IMR-90 (cell line): ENCODE measurements at regions not wholly inside any gene's neighbourhood (a gene's known extent, or its start where the extent isn't known, plus 50 kb on each side); places are given as distances from the start of the nearest gene placed in this dataset.

ENCODE experiments used
- ATAC-seq: fragments of 200-7000 bp; cut with Tn5 transposase; 2 replicates; pipeline ENCODE4 v1.9.1; 2020; ENCODE audit warnings: low read depth, mild to moderate bottlenecking, moderate library complexity
- BruUV-seq: library from RNA; stranded (reverse); fragments of 400-500 nt; replicated peaks from 2 replicates; lab custom pipeline; 2021; lab: Mats Ljungman, UMichigan
- CTCF ChIA-PET: fragments of 300-600 bp; formaldehyde crosslinking; extraction: SDS; loops from one replicate; lab custom pipeline; 2021; ENCODE audit warnings: antibody characterized with exemption; lab: Yijun Ruan, JAX
- POLR2A ChIA-PET: fragments of 300-600 bp; sonication (Branson Sonifier 250); formaldehyde crosslinking; loops from one replicate; lab custom pipeline; 2022; ENCODE audit warnings: antibody characterized with exemption; ENCODE audit not compliant: unreplicated experiment; lab: Charles Lee
- DNase-seq: peaks from one replicate; pipeline ENCODE4 v3.0.0; 2013
- H2AFZ ChIP-seq: replicated peaks from 2 replicates; pipeline ENCODE3; 2013; ENCODE audit warnings: low read length, mild to moderate bottlenecking; ENCODE audit not compliant: poor library complexity
- H2AK5ac ChIP-seq: 2 replicates; pipeline ENCODE4 v1.6.1; 2013; ENCODE audit warnings: low read depth, low read length, inconsistent platforms
- H2AK9ac ChIP-seq: replicated peaks from 2 replicates; pipeline ENCODE3; 2013; ENCODE audit warnings: mild to moderate bottlenecking, low read depth, low read length, moderate library complexity; ENCODE audit not compliant: poor library complexity
- H2BK120ac ChIP-seq: 2 replicates; pipeline ENCODE4 v1.6.1; 2013; ENCODE audit warnings: low read depth, low read length, inconsistent platforms
- H2BK15ac ChIP-seq: 3 replicates; pipeline ENCODE4 v1.6.1; 2013; ENCODE audit warnings: low read depth, low read length, inconsistent platforms
- H2BK20ac ChIP-seq: 2 replicates; pipeline ENCODE4 v1.6.1; 2013; ENCODE audit warnings: low read depth, mild to moderate bottlenecking, inconsistent platforms, low read length, moderate library complexity
- H2BK5ac ChIP-seq: 2 replicates; pipeline ENCODE4 v1.6.1; 2013; ENCODE audit warnings: mild to moderate bottlenecking, low read depth, low read length, inconsistent platforms; ENCODE audit not compliant: poor library complexity, severe bottlenecking
- H3K14ac ChIP-seq: replicated peaks from 2 replicates; pipeline ENCODE4 v1.6.1; 2013; ENCODE audit warnings: low read depth, low read length, inconsistent platforms
- H3K18ac ChIP-seq: 2 replicates; pipeline ENCODE4 v1.6.1; 2013; ENCODE audit warnings: low read depth, low read length, control low read depth
- H3K23ac ChIP-seq: 2 replicates; pipeline ENCODE4 v1.6.1; 2013; ENCODE audit warnings: low read depth, low read length, inconsistent platforms
- H3K27ac ChIP-seq: 2 replicates; pipeline ENCODE4 v1.5.1; 2013; ENCODE audit warnings: mild to moderate bottlenecking, control low read depth, low read length; ENCODE audit not compliant: insufficient read depth
- H3K27me3 ChIP-seq: 2 replicates; pipeline ENCODE4 v1.6.1; 2013; ENCODE audit warnings: low read length; ENCODE audit not compliant: control insufficient read depth, insufficient read depth
- H3K36me3 ChIP-seq: 2 replicates; pipeline ENCODE4 v1.6.1; 2013; ENCODE audit warnings: low read length, mixed read lengths; ENCODE audit not compliant: control insufficient read depth, insufficient read depth
- H3K4ac ChIP-seq: 2 replicates; pipeline ENCODE4 v1.6.1; 2013; ENCODE audit warnings: low read depth, low read length, inconsistent platforms
- H3K4me1 ChIP-seq: 2 replicates; pipeline ENCODE4 v1.6.1; 2013; ENCODE audit warnings: low read length, mixed read lengths; ENCODE audit not compliant: control insufficient read depth, insufficient read depth
- H3K4me2 ChIP-seq: 2 replicates; pipeline ENCODE4 v1.6.1; 2013; ENCODE audit warnings: low read depth, mild to moderate bottlenecking, control low read depth, low read length, moderate library complexity
- H3K4me3 ChIP-seq: 2 replicates; pipeline ENCODE4 v1.5.1; 2013; ENCODE audit warnings: low read depth, mild to moderate bottlenecking, control low read depth, low read length, moderate library complexity; ENCODE audit not compliant: insufficient read depth
- H3K56ac ChIP-seq: 2 replicates; pipeline ENCODE4 v1.6.1; 2013; ENCODE audit warnings: low read length, inconsistent platforms; ENCODE audit not compliant: insufficient read depth; ENCODE audit errors: extremely low read depth
- H3K79me1 ChIP-seq, 2 experiments: 2 replicates each; pipeline ENCODE4 v1.6.1; 2013; ENCODE audit warnings: low read length in 2 of 2, inconsistent platforms in 1 of 2, low read depth in 1 of 2
- H3K9ac ChIP-seq: 2 replicates; pipeline ENCODE4 v1.6.1; 2013; ENCODE audit warnings: low read depth, low read length, control low read depth
- H3K9me1 ChIP-seq: 2 replicates; pipeline ENCODE4 v1.6.1; 2013; ENCODE audit warnings: low read length, inconsistent platforms; ENCODE audit not compliant: insufficient read depth
- H3K9me3 ChIP-seq: 2 replicates; pipeline ENCODE4 v1.6.1; 2013; ENCODE audit warnings: low read length; ENCODE audit not compliant: control insufficient read depth, insufficient read depth
- H4K20me1 ChIP-seq: 2 replicates; pipeline ENCODE4 v1.6.1; 2013; ENCODE audit warnings: low read length, inconsistent platforms; ENCODE audit not compliant: insufficient read depth
- H4K5ac ChIP-seq: 2 replicates; pipeline ENCODE4 v1.6.1; 2013; ENCODE audit warnings: mild to moderate bottlenecking, low read depth, low read length, control low read depth
- H4K8ac ChIP-seq, 2 experiments: 2 replicates each; pipeline ENCODE4 v1.6.1; 2013; ENCODE audit warnings: low read depth in 2 of 2, low read length in 2 of 2, control low read depth in 1 of 2, inconsistent platforms in 1 of 2
- H4K91ac ChIP-seq: 2 replicates; pipeline ENCODE4 v1.6.1; 2013; ENCODE audit warnings: low read depth, low read length, inconsistent platforms; ENCODE audit not compliant: insufficient read depth
- CEBPB ChIP-seq: IDR thresholded peaks from 2 replicates; pipeline ENCODE4 v1.6.1; 2012; ENCODE audit warnings: low read depth, low read length, improper control_type of control experiment
- CHD1 ChIP-seq: IDR thresholded peaks from 2 replicates; pipeline ENCODE4 v1.6.1; 2012; ENCODE audit warnings: low read depth, low read length, improper control_type of control experiment
- CTCF ChIP-seq: conservative IDR thresholded peaks from 2 replicates; pipeline ENCODE4 v1.5.1; 2012; ENCODE audit warnings: mild to moderate bottlenecking, low read depth, low read length, improper control_type of control experiment
- ELK1 ChIP-seq: fragments of 150-350 bp; IDR thresholded peaks from 2 replicates; pipeline ENCODE4 v1.6.1; 2016; ENCODE audit warnings: low read depth, mild to moderate bottlenecking, low read length, moderate library complexity, borderline replicate concordance
- MAFK ChIP-seq: IDR thresholded peaks from 2 replicates; pipeline ENCODE4 v1.6.1; 2012; ENCODE audit warnings: low read depth, low read length, improper control_type of control experiment
- MAZ ChIP-seq: IDR thresholded peaks from 2 replicates; pipeline ENCODE4 v1.6.1; 2012; ENCODE audit warnings: low read depth, mild to moderate bottlenecking, low read length, improper control_type of control experiment, moderate library complexity, borderline replicate concordance
- MXI1 ChIP-seq: IDR thresholded peaks from 2 replicates; pipeline ENCODE4 v1.6.1; 2012; ENCODE audit warnings: low read depth, mild to moderate bottlenecking, low read length, moderate library complexity, borderline replicate concordance
- NFE2L2 ChIP-seq: fragments of 150-350 bp; IDR thresholded peaks from 2 replicates; pipeline ENCODE4 v1.6.1; 2016; ENCODE audit warnings: low read depth, mild to moderate bottlenecking, low read length
- POLR2A ChIP-seq: IDR thresholded peaks from 2 replicates; pipeline ENCODE4 v1.6.1; 2012; ENCODE audit warnings: mild to moderate bottlenecking, low read depth, low read length
- RAD21 ChIP-seq: IDR thresholded peaks from 2 replicates; pipeline ENCODE4 v1.6.1; 2012; ENCODE audit warnings: low read length, improper control_type of control experiment
- RCOR1 ChIP-seq: IDR thresholded peaks from 2 replicates; pipeline ENCODE4 v1.6.1; 2012; ENCODE audit warnings: mild to moderate bottlenecking, low read length, improper control_type of control experiment; ENCODE audit not compliant: insufficient replicate concordance
- SMC3 ChIP-seq: fragments of 150-350 bp; IDR thresholded peaks from 2 replicates; pipeline ENCODE4 v1.6.1; 2016; ENCODE audit warnings: low read depth, mild to moderate bottlenecking, antibody characterized with exemption, low read length, moderate library complexity
- WGBS, 2 experiments: methylation state at CpG; one replicate each; pipeline versions ENCODE4 v1.1.5 to v1.1.7; 2013; ENCODE audit warnings: missing lambda C conversion rate in 2 of 2; ENCODE audit not compliant: insufficient read length in 1 of 2; ENCODE audit errors: extremely low coverage in 2 of 2; 5-methylcytosine and 5-hydroxymethylcytosine counted together
- dilution Hi-C: fragments of 300-500 bp; cut with HindIII; formaldehyde crosslinking; loops from one replicate; pipeline ENCODE4 v1.14.3; 2018; ENCODE audit warnings: low sequenced_read_pairs; ENCODE audit not compliant: unreplicated experiment
- in situ Hi-C: fragments of 300-500 bp; cut with MboI; formaldehyde crosslinking; loops from 3 replicates; pipeline ENCODE4 v1.14.3; 2019; ENCODE audit warnings: low sequenced_read_pairs, inconsistent platforms, mixed read lengths
- intact Hi-C: fragments of 100-400 bp; cut with micrococcal nuclease; formaldehyde crosslinking; loops from 2 replicates; pipeline ENCODE4 v1.10.0; 2022
- TF ChIP-seq, protein P1 (sequence below): fragments of 150-350 bp; IDR thresholded peaks from 2 replicates; pipeline ENCODE4 v1.6.1; 2017; ENCODE audit warnings: mild to moderate bottlenecking, antibody characterized with exemption, low read length, low read depth

DNA sequence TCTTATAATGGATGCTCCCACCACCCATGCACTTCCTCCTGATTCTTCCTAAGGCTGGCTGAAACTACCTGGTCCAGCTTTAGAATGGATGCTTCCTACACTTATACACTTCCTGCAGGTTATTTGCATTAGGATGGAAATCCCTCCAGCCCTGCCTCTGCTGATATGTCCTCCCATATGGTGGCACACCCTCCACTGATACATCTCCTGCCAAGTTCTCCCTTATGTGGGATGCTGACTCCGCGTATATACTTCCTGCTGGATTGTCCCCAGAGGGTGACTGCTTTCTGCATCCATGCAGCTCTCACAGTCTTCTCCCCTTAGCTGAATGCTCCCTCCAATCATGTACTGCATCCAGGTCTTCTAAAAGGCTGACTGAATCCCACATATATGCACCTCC, 254.6 kb upstream of the FAM47C start:
- ATAC-seq (no peak), DNase-seq (no peak)
- intact Hi-C loops (no loop called here), in situ Hi-C loops (no loop called here), dilution Hi-C loops (no loop called here)
- Histone ChIP-seq H4K20me1 (no peaks in the 10 kb centered on the region), H3K56ac (no peak overlapping the region), H3K9ac (no peak overlapping the region), H3K36me3 (no peaks in the 10 kb centered on the region), H2BK120ac (no peak overlapping the region), H3K18ac (no peak overlapping the region), H3K79me1 (no peaks in the 10 kb centered on the region), H3K9me3 (peaks cover 4% of the 10 kb centered on the region; the same call in 1 of the 2 replicates), H4K8ac (no peak overlapping the region), H3K4me3 (no peak overlapping the region), H4K5ac (no peak overlapping the region), H2AK9ac (no peak overlapping the region), H2AK5ac (no peak overlapping the region), H3K27ac (no peak overlapping the region), H4K91ac (no peak overlapping the region), H3K4me2 (no peak overlapping the region), H3K4me1 (no peaks in the 10 kb centered on the region), H2AFZ (no peak overlapping the region), H3K23ac (no peak overlapping the region), H2BK20ac (no peak overlapping the region), H3K14ac (no peak overlapping the region), H2BK5ac (no peak overlapping the region), H3K4ac (no peak overlapping the region), H2BK15ac (no peak overlapping the region), H3K9me1 (no peaks in the 10 kb centered on the region), H3K27me3 (no peaks in the 10 kb centered on the region; the same call in 1 of the 2 replicates)
- WGBS, 2 experiments, result no CpG with 5 or more reads among the region's 2 CpGs
- ChIA-PET POLR2A (no interaction called here), CTCF (no interaction called here)
- TF ChIP-seq, protein P1, sequence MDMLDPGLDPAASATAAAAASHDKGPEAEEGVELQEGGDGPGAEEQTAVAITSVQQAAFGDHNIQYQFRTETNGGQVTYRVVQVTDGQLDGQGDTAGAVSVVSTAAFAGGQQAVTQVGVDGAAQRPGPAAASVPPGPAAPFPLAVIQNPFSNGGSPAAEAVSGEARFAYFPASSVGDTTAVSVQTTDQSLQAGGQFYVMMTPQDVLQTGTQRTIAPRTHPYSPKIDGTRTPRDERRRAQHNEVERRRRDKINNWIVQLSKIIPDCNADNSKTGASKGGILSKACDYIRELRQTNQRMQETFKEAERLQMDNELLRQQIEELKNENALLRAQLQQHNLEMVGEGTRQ, result no peak
- TF ChIP-seq NFE2L2 (no peak), MAFK (no peak), POLR2A (no peak), ELK1 (no peak), RAD21 (no peak), MAZ (no peak), CTCF (no peak), SMC3 (no peak), MXI1 (no peak), CHD1 (no peak), CEBPB (no peak), RCOR1 (no peak)
- no TSS peak for BruUV-seq
